GM23338 (cell line): ENCODE measurements at regions not wholly inside any gene's neighbourhood (a gene's known extent, or its start where the extent isn't known, plus 50 kb on each side); places are given as distances from the start of the nearest gene placed in this dataset.

Experiments
- ATAC-seq: fragments of 200-7000 bp; cut with Tn5 transposase; 3 replicates; pipeline ENCODE4 v1.9.1; 2020
- DNase-seq: peaks from one replicate; pipeline ENCODE4 v3.0.0-alpha.2; 2015; ENCODE audit warnings: low spot score
- H2AFZ ChIP-seq: fragments of 200-600 bp; sonication (generic); 2 replicates; pipeline ENCODE4 v1.8.0; 2016; ENCODE audit warnings: antibody characterized with exemption, mild to moderate bottlenecking, moderate library complexity
- H3F3A ChIP-seq: fragments of 200-600 bp; sonication (generic); replicated peaks from 2 replicates; pipeline ENCODE4 v1.8.0; 2017; ENCODE audit warnings: antibody characterized with exemption, mixed run types, low read depth
- H3K27ac ChIP-seq: fragments of 200-600 bp; sonication (generic); 2 replicates; pipeline ENCODE4 v1.6.1; 2016; ENCODE audit warnings: low read depth
- H3K27me3 ChIP-seq: fragments of 200-600 bp; sonication (generic); 2 replicates; pipeline ENCODE4 v1.8.0; 2016; ENCODE audit warnings: mild to moderate bottlenecking, mixed run types, moderate library complexity; ENCODE audit not compliant: insufficient read depth
- H3K36me3 ChIP-seq: fragments of 200-600 bp; sonication (generic); 2 replicates; pipeline ENCODE4 v1.8.0; 2016; ENCODE audit warnings: mild to moderate bottlenecking; ENCODE audit not compliant: insufficient read depth
- H3K4me1 ChIP-seq: fragments of 200-600 bp; sonication (generic); 2 replicates; pipeline ENCODE4 v1.8.0; 2016; ENCODE audit warnings: mild to moderate bottlenecking, moderate library complexity; ENCODE audit not compliant: insufficient read depth
- H3K4me2 ChIP-seq: fragments of 200-600 bp; sonication (generic); 2 replicates; pipeline ENCODE4 v1.7.1; 2017; ENCODE audit warnings: mixed run types
- H3K4me3 ChIP-seq: fragments of 200-600 bp; sonication (generic); 2 replicates; pipeline ENCODE4 v1.6.1; 2016; ENCODE audit warnings: mixed run types
- H3K79me2 ChIP-seq: fragments of 200-600 bp; sonication (generic); replicated peaks from 2 replicates; pipeline ENCODE4 v1.8.0; 2017; ENCODE audit warnings: mild to moderate bottlenecking; ENCODE audit not compliant: insufficient read depth
- H3K9me2 ChIP-seq: fragments of 200-600 bp; sonication (generic); 2 replicates; pipeline ENCODE4 v1.8.0; 2017; ENCODE audit not compliant: insufficient read depth
- H4K20me1 ChIP-seq: fragments of 200-600 bp; sonication (generic); replicated peaks from 2 replicates; pipeline ENCODE4 v1.8.0; 2017; ENCODE audit warnings: mild to moderate bottlenecking; ENCODE audit not compliant: insufficient read depth
- H3K27ac Mint-ChIP-seq: 2 replicates; pipeline ENCODE4 v1.8.0; 2020; ENCODE audit warnings: inconsistent platforms, mild to moderate bottlenecking, moderate library complexity, mixed read lengths
- H3K27me3 Mint-ChIP-seq: 3 replicates; pipeline ENCODE4 v1.8.0; 2022; ENCODE audit warnings: low read depth, mild to moderate bottlenecking, moderate library complexity, mixed read lengths, inconsistent platforms; ENCODE audit not compliant: insufficient read depth, poor library complexity
- H3K36me3 Mint-ChIP-seq: 3 replicates; pipeline ENCODE4 v1.8.0; 2021; ENCODE audit warnings: low read depth, mild to moderate bottlenecking, inconsistent platforms, moderate library complexity, mixed read lengths
- H3K4me1 Mint-ChIP-seq: 3 replicates; pipeline ENCODE4 v1.8.0; 2020; ENCODE audit warnings: mild to moderate bottlenecking, inconsistent platforms, mixed read lengths
- H3K4me3 Mint-ChIP-seq: 3 replicates; pipeline ENCODE4 v1.8.0; 2021; ENCODE audit warnings: moderate library complexity, mild to moderate bottlenecking, inconsistent platforms, mixed read lengths
- H3K9me3 Mint-ChIP-seq: 3 replicates; pipeline ENCODE4 v1.8.0; 2020; ENCODE audit warnings: moderate library complexity, mild to moderate bottlenecking, inconsistent platforms, mixed read lengths
- EZH2phosphoT487 ChIP-seq: fragments of 200-600 bp; sonication (generic); IDR thresholded peaks from one replicate; pipeline ENCODE4 v1.8.1; 2018; ENCODE audit warnings: antibody characterized with exemption; ENCODE audit not compliant: unreplicated experiment
- NANOG ChIP-seq: IDR thresholded peaks from 2 replicates; pipeline ENCODE4 v1.6.1; 2016; ENCODE audit warnings: antibody characterized with exemption, borderline replicate concordance
- POLR2AphosphoS5 ChIP-seq: IDR thresholded peaks from 2 replicates; pipeline ENCODE4 v1.6.1; 2016; ENCODE audit warnings: antibody characterized with exemption, low read depth
- REST ChIP-seq: IDR thresholded peaks from one replicate; pipeline ENCODE4 v1.6.1; 2018; ENCODE audit warnings: antibody characterized with exemption; ENCODE audit not compliant: unreplicated experiment
- ZNF462 ChIP-seq: fragments of 250-450 bp; sonication (Bioruptor Pico); IDR thresholded peaks from 2 replicates; pipeline ENCODE4 v1.5.0; 2020; ENCODE audit warnings: mild to moderate bottlenecking, moderate library complexity
- TF ChIP-seq, protein P1 (sequence below): IDR thresholded peaks from 2 replicates; pipeline ENCODE4 v1.6.1; 2016; ENCODE audit warnings: antibody characterized with exemption
- TF ChIP-seq, protein P2 (sequence below), 2 experiments: fragments of 200-600 bp in 1 of 2; sonication (generic) in 1 of 2; conservative IDR thresholded peaks; 2 replicates each; pipeline versions ENCODE4 v1.5.1 to v1.6.1; 2016 to 2017; ENCODE audit warnings: antibody characterized with exemption in 2 of 2, low read depth in 2 of 2, mild to moderate bottlenecking in 2 of 2, moderate library complexity in 1 of 2

DNA sequence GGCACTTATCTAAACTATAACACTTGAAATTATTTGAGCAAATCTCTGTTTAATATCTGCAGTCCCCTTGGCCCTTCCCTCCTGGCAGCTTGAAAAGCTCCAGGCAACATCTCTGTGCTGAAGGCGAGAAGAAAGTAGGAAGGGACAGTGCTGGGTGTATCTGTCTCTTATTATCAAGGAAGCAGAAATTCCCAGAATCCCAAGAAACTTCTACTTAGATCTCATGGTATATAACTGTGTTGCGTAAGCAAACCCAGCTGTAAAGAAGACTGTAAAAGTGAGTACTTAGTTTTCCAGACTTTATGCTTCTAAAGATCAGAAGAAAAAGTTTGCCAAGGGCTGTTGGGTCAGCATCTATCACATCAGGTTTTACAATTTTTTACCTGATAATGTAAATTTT lies 1869.8 kb downstream of the MAT2B start:
- ATAC-seq: no peak
- no peaks in the 10 kb centered on the region for H3F3A ChIP-seq
- H3K4me1 Mint-ChIP-seq: no peaks in the 10 kb centered on the region
- no peaks in the 10 kb centered on the region for H3K27me3 Mint-ChIP-seq
- H3K4me3 Mint-ChIP-seq: no peak overlapping the region
- TF ChIP-seq NANOG (no peak), EZH2phosphoT487 (no peak), POLR2AphosphoS5 (no peak)
- TF ChIP-seq, protein P1, sequence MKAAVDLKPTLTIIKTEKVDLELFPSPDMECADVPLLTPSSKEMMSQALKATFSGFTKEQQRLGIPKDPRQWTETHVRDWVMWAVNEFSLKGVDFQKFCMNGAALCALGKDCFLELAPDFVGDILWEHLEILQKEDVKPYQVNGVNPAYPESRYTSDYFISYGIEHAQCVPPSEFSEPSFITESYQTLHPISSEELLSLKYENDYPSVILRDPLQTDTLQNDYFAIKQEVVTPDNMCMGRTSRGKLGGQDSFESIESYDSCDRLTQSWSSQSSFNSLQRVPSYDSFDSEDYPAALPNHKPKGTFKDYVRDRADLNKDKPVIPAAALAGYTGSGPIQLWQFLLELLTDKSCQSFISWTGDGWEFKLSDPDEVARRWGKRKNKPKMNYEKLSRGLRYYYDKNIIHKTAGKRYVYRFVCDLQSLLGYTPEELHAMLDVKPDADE: no peak
- TF ChIP-seq, protein P2, sequence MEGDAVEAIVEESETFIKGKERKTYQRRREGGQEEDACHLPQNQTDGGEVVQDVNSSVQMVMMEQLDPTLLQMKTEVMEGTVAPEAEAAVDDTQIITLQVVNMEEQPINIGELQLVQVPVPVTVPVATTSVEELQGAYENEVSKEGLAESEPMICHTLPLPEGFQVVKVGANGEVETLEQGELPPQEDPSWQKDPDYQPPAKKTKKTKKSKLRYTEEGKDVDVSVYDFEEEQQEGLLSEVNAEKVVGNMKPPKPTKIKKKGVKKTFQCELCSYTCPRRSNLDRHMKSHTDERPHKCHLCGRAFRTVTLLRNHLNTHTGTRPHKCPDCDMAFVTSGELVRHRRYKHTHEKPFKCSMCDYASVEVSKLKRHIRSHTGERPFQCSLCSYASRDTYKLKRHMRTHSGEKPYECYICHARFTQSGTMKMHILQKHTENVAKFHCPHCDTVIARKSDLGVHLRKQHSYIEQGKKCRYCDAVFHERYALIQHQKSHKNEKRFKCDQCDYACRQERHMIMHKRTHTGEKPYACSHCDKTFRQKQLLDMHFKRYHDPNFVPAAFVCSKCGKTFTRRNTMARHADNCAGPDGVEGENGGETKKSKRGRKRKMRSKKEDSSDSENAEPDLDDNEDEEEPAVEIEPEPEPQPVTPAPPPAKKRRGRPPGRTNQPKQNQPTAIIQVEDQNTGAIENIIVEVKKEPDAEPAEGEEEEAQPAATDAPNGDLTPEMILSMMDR (conservative IDR thresholded peaks at IDR 0.05; ENCODE audit: low read depth in 2 of 2): no peak
- no peaks in the 10 kb centered on the region for H3K36me3 ChIP-seq
- H3K79me2 ChIP-seq: no peaks in the 10 kb centered on the region
- no peaks in the 10 kb centered on the region for H3K27me3 ChIP-seq
- no peak overlapping the region for H3K27ac ChIP-seq
- H3K9me2 ChIP-seq: no peaks in the 10 kb centered on the region
- no peaks in the 10 kb centered on the region for H4K20me1 ChIP-seq
- no peaks in the 10 kb centered on the region for H3K9me3 Mint-ChIP-seq
- H3K36me3 Mint-ChIP-seq: no peaks in the 10 kb centered on the region
- H3K27ac Mint-ChIP-seq: no peak overlapping the region
- H3K4me3 ChIP-seq: no peak overlapping the region
- H3K4me2 ChIP-seq: no peak overlapping the region
- DNase-seq: no peak
- H2AFZ ChIP-seq: peak overlapping the region; percentile 25; the same call in 1 of the 2 replicates
- H3K4me1 ChIP-seq: no peaks in the 10 kb centered on the region

DNA sequence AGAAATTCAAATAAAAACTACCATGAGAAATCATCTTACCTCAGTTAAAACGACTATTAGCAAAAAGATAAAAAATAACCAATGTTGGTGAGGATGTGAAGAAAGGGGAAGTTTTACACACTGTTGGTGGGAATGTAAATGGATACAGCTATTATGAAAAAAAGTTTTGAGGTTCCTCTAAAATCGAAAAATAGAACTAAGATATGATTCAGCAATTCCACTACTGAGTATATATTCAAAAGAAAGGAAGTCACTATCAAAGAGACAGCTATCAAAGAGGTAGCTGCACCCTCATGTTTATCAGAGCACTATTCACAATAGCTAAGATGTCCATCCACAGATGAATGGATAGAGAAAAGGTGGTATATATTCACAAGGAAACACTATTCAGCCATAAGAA lies 1888.4 kb downstream of the MAT2B start:
- no peak overlapping the region for H3K4me3 Mint-ChIP-seq
- H3K9me2 ChIP-seq: no peaks in the 10 kb centered on the region; the same call in 1 of the 2 replicates
- H3K27me3 Mint-ChIP-seq: peaks cover 2% of the 10 kb centered on the region
- peak overlapping the region; percentile 30; the same call in 1 of the 2 replicates for H2AFZ ChIP-seq
- no peaks in the 10 kb centered on the region for H3K79me2 ChIP-seq
- H3K36me3 ChIP-seq: no peaks in the 10 kb centered on the region
- H3K4me3 ChIP-seq: no peak overlapping the region
- no peaks in the 10 kb centered on the region for H3K4me1 Mint-ChIP-seq
- ATAC-seq (no peak), DNase-seq (no peak)
- no peaks in the 10 kb centered on the region for H3K4me1 ChIP-seq
- no peaks in the 10 kb centered on the region for H3F3A ChIP-seq
- H3K27ac ChIP-seq: no peak overlapping the region
- H3K36me3 Mint-ChIP-seq: no peaks in the 10 kb centered on the region
- no peaks in the 10 kb centered on the region for H4K20me1 ChIP-seq
- H3K9me3 Mint-ChIP-seq: peaks cover 8% of the 10 kb centered on the region; the same call in 1 of the 3 replicates
- no peaks in the 10 kb centered on the region for H3K27me3 ChIP-seq
- H3K27ac Mint-ChIP-seq: peak overlapping the region; percentile 19; the same call in 1 of the 2 replicates
- H3K4me2 ChIP-seq: no peak overlapping the region
- TF ChIP-seq EZH2phosphoT487: no peak
- TF ChIP-seq POLR2AphosphoS5: no peak
- no peak for TF ChIP-seq REST
- TF ChIP-seq, protein P1: no peak
- no peak for TF ChIP-seq ZNF462
